GM19043 (cell line): ENCODE measurements at regions not wholly inside any gene's neighbourhood (a gene's known extent, or its start where the extent isn't known, plus 50 kb on each side); places are given as distances from the start of the nearest gene placed in this dataset.
"Not testable (repeated sequence)": the region's sequence is repeated elsewhere in the genome, so short reads cannot be mapped to it uniquely, and the experiment has no call there.

Experiments
- ATAC-seq: cut with Tn5 transposase; IDR thresholded peaks from one replicate; pipeline ENCODE4 v1.9.1; 2021; ENCODE audit warnings: low read depth; ENCODE audit not compliant: unreplicated experiment

GRCh38 chr11:24093375-24093774 is 403.5 kb upstream of the LUZP2 start:
- ATAC-seq = no peak

- ATAC-seq = no peak
Measured at GRCh38 chr11:24108609-24109008, 388.2 kb upstream of the LUZP2 start.

GRCh38 chr11:24122291-24122690 is 374.6 kb upstream of the LUZP2 start:
- ATAC-seq = no peak

GRCh38 chr11:24124876-24125275 is 372.0 kb upstream of the LUZP2 start:
- no peak for ATAC-seq

GRCh38 chr11:24131698-24132097 is 365.2 kb upstream of the LUZP2 start:
- no peak for ATAC-seq

- ATAC-seq = no peak
Measured at GRCh38 chr11:24132471-24132870, 364.4 kb upstream of the LUZP2 start.

GRCh38 chr11:24134879-24135589 is 361.8 kb upstream of the LUZP2 start:
- no peak for ATAC-seq

- no peak for ATAC-seq
Measured at GRCh38 chr11:24142062-24142461, 354.8 kb upstream of the LUZP2 start.

GRCh38 chr11:24145411-24145810 is 351.4 kb upstream of the LUZP2 start:
- ATAC-seq = no peak

- ATAC-seq = no peak
Measured at GRCh38 chr11:24153337-24153736, 343.5 kb upstream of the LUZP2 start.

GRCh38 chr11:24155792-24156191 is 341.1 kb upstream of the LUZP2 start:
- no peak for ATAC-seq

GRCh38 chr11:24157316-24157715 is 339.5 kb upstream of the LUZP2 start:
- no peak for ATAC-seq

- no peak for ATAC-seq
Measured at GRCh38 chr11:24161587-24161986, 335.3 kb upstream of the LUZP2 start.

GRCh38 chr11:24163146-24163545 is 333.7 kb upstream of the LUZP2 start:
- no peak for ATAC-seq

GRCh38 chr11:24163841-24164240 is 333.0 kb upstream of the LUZP2 start:
- ATAC-seq = no peak

- no peak for ATAC-seq
Measured at GRCh38 chr11:24171869-24172268, 325.0 kb upstream of the LUZP2 start.

GRCh38 chr11:24181395-24182047 is 315.3 kb upstream of the LUZP2 start:
- no peak for ATAC-seq

GRCh38 chr11:24185535-24185934 is 311.3 kb upstream of the LUZP2 start:
- not testable (repeated sequence) for ATAC-seq

GRCh38 chr11:24196733-24197132 is 300.1 kb upstream of the LUZP2 start:
- ATAC-seq = no peak

GRCh38 chr11:24198481-24198880 is 298.4 kb upstream of the LUZP2 start:
- ATAC-seq = no peak

GRCh38 chr11:24199461-24199860 is 297.4 kb upstream of the LUZP2 start:
- no peak for ATAC-seq

- ATAC-seq = no peak
Measured at GRCh38 chr11:24206030-24206429, 290.8 kb upstream of the LUZP2 start.
